K562 (cell line): ENCODE measurements at regions not wholly inside any gene's neighbourhood (a gene's known extent, or its start where the extent isn't known, plus 50 kb on each side); places are given as distances from the start of the nearest gene placed in this dataset.

Source experiments
- ARHGAP35 ChIP-seq: fragments of 450-650 bp; IDR thresholded peaks from 2 replicates; pipeline ENCODE4 v1.6.1; 2018; ENCODE audit not compliant: partially characterized antibody
- BDP1 ChIP-seq: IDR thresholded peaks from 3 replicates; pipeline ENCODE4 v1.6.1; 2011; ENCODE audit not compliant: insufficient read length, insufficient read depth
- BRD9 ChIP-seq: fragments of 450-650 bp; IDR thresholded peaks from 2 replicates; pipeline ENCODE4 v1.6.1; 2018; ENCODE audit warnings: low read depth; ENCODE audit not compliant: partially characterized antibody
- CTBP1 ChIP-seq: fragments of 450-650 bp; IDR thresholded peaks from 2 replicates; pipeline ENCODE4 v1.6.1; 2016; ENCODE audit warnings: borderline replicate concordance
- DACH1 ChIP-seq: fragments of 450-650 bp; IDR thresholded peaks from 2 replicates; pipeline ENCODE4 v1.6.1; 2018; ENCODE audit not compliant: partially characterized antibody
- EHMT2 ChIP-seq: fragments of 450-650 bp; IDR thresholded peaks from 2 replicates; pipeline ENCODE4 v1.6.1; 2018; ENCODE audit warnings: antibody characterized with exemption
- HDAC3 ChIP-seq: fragments of 450-650 bp; IDR thresholded peaks from 2 replicates; pipeline ENCODE4 v1.6.1; 2018; ENCODE audit warnings: borderline replicate concordance, mild to moderate bottlenecking, moderate library complexity; ENCODE audit not compliant: partially characterized antibody
- HNRNPLL ChIP-seq: fragments of 200-400 bp; formaldehyde crosslinking; IDR thresholded peaks from 2 replicates; pipeline ENCODE4 v1.6.1; 2017; ENCODE audit warnings: low read length, low read depth, mild to moderate bottlenecking; ENCODE audit not compliant: poor library complexity, severe bottlenecking
- PHF8 ChIP-seq: fragments of 200-600 bp; sonication (generic); IDR thresholded peaks from 2 replicates; pipeline ENCODE4 v1.6.1; 2012; ENCODE audit warnings: mixed run types, mild to moderate bottlenecking, inconsistent platforms, low read length, moderate library complexity, borderline replicate concordance
- RCOR1 ChIP-seq, 2 experiments: IDR thresholded peaks; 2 replicates each; pipeline ENCODE4 v1.6.1; 2012; ENCODE audit warnings: low read depth in 2 of 2, low read length in 2 of 2, borderline replicate concordance in 1 of 2, improper control_type of control experiment in 1 of 2
- SMAD4 ChIP-seq: fragments of 250-450 bp; sonication (Bioruptor Pico); conservative IDR thresholded peaks from 2 replicates; pipeline ENCODE4 v1.8.0; 2021; ENCODE audit warnings: inconsistent platforms, mild to moderate bottlenecking, moderate library complexity
- TRIM24 ChIP-seq, 2 experiments: fragments of 450-650 bp; IDR thresholded peaks; 2 replicates each; pipeline ENCODE4 v1.6.1; 2016
- ZNF274 ChIP-seq: IDR thresholded peaks from 2 replicates; pipeline ENCODE4 v1.6.1; 2011; ENCODE audit warnings: low read depth, mild to moderate bottlenecking, low read length, moderate library complexity, borderline replicate concordance
- TF ChIP-seq, protein P1 (sequence below), 2 experiments: IDR thresholded peaks; 2 replicates each; pipeline ENCODE4 v1.6.1; 2011; ENCODE audit warnings: borderline replicate concordance in 1 of 2, control low read depth in 1 of 2, low read depth in 1 of 2, low read length in 1 of 2, mild to moderate bottlenecking in 1 of 2, mixed read lengths in 1 of 2, moderate library complexity in 1 of 2; ENCODE audit not compliant: insufficient read depth in 1 of 2, insufficient read length in 1 of 2, poor library complexity in 1 of 2, severe bottlenecking in 1 of 2; ENCODE audit errors: extremely low read depth in 1 of 2
- TF ChIP-seq, protein P2 (sequence below): fragments of 450-650 bp; IDR thresholded peaks from 2 replicates; pipeline ENCODE4 v1.6.1; 2017; ENCODE audit warnings: antibody characterized with exemption, mild to moderate bottlenecking

DNA sequence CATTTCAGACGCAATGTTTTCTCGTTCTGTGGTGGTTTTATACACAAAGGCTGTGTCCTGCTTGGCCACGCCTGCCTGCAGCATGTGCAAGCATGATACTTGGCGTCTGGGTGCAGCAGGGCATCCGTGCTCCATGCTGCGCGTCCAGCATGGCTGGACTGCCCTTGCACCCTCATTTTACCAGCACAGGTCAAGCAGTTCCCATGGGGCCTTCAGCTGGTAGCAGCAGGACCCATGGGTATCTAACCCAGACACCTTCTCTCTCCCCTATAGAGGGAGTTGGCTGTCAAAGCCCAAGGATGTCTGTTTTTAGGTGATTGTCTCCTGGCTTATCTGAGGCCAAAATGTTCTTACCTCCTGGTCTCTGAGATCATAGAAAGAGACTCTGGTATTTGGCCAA lies 158.3 kb upstream of the PITX1 start (continued):
- TF ChIP-seq BDP1 (no peak), DACH1 (peak; percentile 55), HNRNPLL (no peak), CTBP1 (peak; percentile 57; the same call in 1 of the 2 replicates), PHF8 (no peak), HDAC3 (peak; percentile 65), BRD9 (no peak), ZNF274 (peak; percentile 73; the same call in 1 of the 2 replicates), RCOR1 (IDR thresholded peaks at IDR 0.05; ENCODE audit: borderline replicate concordance in 1 of 2, low read depth in 2 of 2, low read length in 2 of 2) (peak in 1 of 2 experiments; percentile 29; a peak in 2 of 4 replicates), SMAD4 (peak; percentile 84), TRIM24 (IDR thresholded peaks at IDR 0.05) (peak; percentile 90 to 92), EHMT2 (peak; percentile 67), ARHGAP35 (no peak)
- TF ChIP-seq, protein P1, sequence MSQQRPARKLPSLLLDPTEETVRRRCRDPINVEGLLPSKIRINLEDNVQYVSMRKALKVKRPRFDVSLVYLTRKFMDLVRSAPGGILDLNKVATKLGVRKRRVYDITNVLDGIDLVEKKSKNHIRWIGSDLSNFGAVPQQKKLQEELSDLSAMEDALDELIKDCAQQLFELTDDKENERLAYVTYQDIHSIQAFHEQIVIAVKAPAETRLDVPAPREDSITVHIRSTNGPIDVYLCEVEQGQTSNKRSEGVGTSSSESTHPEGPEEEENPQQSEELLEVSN (IDR thresholded peaks at IDR 0.05; ENCODE audit: borderline replicate concordance in 1 of 2, extremely low read depth in 1 of 2, insufficient read depth in 1 of 2, insufficient read length in 1 of 2, low read depth in 1 of 2, low read length in 1 of 2, poor library complexity in 1 of 2, severe bottlenecking in 1 of 2) = peak in 1 of 2 experiments; percentile 18
- TF ChIP-seq, protein P2, sequence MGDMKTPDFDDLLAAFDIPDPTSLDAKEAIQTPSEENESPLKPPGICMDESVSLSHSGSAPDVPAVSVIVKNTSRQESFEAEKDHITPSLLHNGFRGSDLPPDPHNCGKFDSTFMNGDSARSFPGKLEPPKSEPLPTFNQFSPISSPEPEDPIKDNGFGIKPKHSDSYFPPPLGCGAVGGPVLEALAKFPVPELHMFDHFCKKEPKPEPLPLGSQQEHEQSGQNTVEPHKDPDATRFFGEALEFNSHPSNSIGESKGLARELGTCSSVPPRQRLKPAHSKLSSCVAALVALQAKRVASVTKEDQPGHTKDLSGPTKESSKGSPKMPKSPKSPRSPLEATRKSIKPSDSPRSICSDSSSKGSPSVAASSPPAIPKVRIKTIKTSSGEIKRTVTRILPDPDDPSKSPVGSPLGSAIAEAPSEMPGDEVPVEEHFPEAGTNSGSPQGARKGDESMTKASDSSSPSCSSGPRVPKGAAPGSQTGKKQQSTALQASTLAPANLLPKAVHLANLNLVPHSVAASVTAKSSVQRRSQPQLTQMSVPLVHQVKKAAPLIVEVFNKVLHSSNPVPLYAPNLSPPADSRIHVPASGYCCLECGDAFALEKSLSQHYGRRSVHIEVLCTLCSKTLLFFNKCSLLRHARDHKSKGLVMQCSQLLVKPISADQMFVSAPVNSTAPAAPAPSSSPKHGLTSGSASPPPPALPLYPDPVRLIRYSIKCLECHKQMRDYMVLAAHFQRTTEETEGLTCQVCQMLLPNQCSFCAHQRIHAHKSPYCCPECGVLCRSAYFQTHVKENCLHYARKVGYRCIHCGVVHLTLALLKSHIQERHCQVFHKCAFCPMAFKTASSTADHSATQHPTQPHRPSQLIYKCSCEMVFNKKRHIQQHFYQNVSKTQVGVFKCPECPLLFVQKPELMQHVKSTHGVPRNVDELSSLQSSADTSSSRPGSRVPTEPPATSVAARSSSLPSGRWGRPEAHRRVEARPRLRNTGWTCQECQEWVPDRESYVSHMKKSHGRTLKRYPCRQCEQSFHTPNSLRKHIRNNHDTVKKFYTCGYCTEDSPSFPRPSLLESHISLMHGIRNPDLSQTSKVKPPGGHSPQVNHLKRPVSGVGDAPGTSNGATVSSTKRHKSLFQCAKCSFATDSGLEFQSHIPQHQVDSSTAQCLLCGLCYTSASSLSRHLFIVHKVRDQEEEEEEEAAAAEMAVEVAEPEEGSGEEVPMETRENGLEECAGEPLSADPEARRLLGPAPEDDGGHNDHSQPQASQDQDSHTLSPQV = peak; percentile 81
